ENCODE measurements at regions not wholly inside any gene's neighbourhood (a gene's known extent, or its start where the extent isn't known, plus 50 kb on each side); places are given as distances from the start of the nearest gene placed in this dataset.

GRCh38 chr1:87452648-87453047, 124.0 kb downstream of the LMO4 start:
- TF ChIP-seq CTCF (conservative IDR thresholded peaks at IDR 0.05 in 1 of 2, IDR thresholded peaks at IDR 0.05 in 1 of 2; ENCODE audit: extremely low read depth in 1 of 2, insufficient read depth in 1 of 2, low read depth in 1 of 2, low read length in 2 of 2) (no peak), EZH2 (IDR thresholded peaks at IDR 0.05; ENCODE audit: borderline replicate concordance, low read length) (no peak)
